Adipocyte (in vitro differentiated cells): ENCODE measurements at regions not wholly inside any gene's neighbourhood (a gene's known extent, or its start where the extent isn't known, plus 50 kb on each side); places are given as distances from the start of the nearest gene placed in this dataset.

Source experiments
- DNase-seq: peaks from one replicate; pipeline ENCODE4 v3.0.0-alpha.2; 2015; ENCODE audit warnings: low read depth
- H3K27me3 ChIP-seq: replicated peaks from 2 replicates; pipeline ENCODE4 v1.7.0; 2013; ENCODE audit warnings: mild to moderate bottlenecking, low read length, moderate library complexity; ENCODE audit not compliant: control insufficient read depth, insufficient read depth
- H3K36me3 ChIP-seq: 2 replicates; pipeline ENCODE4 v1.7.0; 2013; ENCODE audit warnings: low read length, mild to moderate bottlenecking, moderate library complexity; ENCODE audit not compliant: control insufficient read depth, insufficient read depth, severe bottlenecking
- H3K4me1 ChIP-seq: 2 replicates; pipeline ENCODE4 v1.7.0; 2013; ENCODE audit warnings: mild to moderate bottlenecking, low read length, moderate library complexity; ENCODE audit not compliant: control insufficient read depth, insufficient read depth
- H3K4me3 ChIP-seq: 2 replicates; pipeline ENCODE4 v1.7.0; 2013; ENCODE audit warnings: mild to moderate bottlenecking, low read length, moderate library complexity
- H3K9ac ChIP-seq: 2 replicates; pipeline ENCODE4 v1.7.0; 2013; ENCODE audit warnings: mild to moderate bottlenecking, low read length, moderate library complexity
- H3K9me3 ChIP-seq: 2 replicates; pipeline ENCODE4 v1.7.0; 2013; ENCODE audit warnings: mild to moderate bottlenecking, low read length, moderate library complexity; ENCODE audit not compliant: control insufficient read depth

DNA sequence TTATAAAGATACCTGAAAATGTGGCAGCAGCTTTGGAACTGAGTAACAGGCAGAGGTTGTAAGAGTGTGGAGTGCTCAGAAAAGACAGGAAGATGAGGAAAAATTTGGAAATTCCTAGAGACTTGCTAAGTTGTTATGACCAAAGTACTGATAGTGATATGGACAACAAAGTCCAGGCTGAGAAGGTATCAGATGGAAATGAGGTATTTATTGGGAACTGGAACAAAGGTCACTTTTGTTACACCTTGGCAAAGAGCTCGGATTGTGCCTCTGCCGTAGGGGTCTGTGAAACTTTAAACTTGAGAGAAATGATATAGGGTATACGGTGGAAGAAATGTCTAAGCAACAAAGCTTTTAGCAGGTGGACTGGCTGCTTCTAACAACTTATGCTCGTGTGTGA lies 419.9 kb downstream of the PCDH17 start:
- Histone ChIP-seq H3K36me3 (no peaks in the 10 kb centered on the region), H3K9me3 (no peaks in the 10 kb centered on the region)
- DNase-seq = no peak

DNA sequence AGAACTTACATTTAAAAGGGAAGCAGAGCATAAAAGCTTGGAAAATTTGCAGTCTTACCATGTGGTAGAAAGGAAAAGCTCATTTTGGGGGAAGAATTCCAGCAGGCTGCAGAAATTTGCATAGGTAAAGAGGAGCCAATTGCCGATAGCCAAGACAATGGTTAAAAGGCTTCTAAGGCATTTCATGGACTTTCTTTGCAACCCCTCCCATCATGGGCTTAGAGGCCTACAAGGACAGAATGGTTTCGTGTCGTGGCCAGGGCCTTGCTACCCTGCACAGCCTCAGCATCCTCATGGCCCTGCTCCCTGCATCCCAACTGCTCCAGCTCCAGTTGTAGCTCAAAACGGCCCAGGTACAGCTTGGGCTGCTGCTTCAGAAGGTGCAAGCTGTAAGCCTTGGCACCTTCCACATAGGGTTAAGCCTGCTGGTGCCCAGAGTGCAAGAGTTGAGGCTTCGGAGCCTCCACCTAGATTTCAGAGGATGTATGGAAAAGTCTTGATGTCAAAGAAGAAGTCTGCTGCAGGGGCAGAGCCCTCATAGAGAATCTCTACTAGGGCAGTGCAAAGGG lies 420.3 kb downstream of the PCDH17 start:
- no peak overlapping the region for H3K4me3 ChIP-seq
- no peaks in the 10 kb centered on the region for H3K36me3 ChIP-seq
- H3K27me3 ChIP-seq = no peaks in the 10 kb centered on the region
- no peaks in the 10 kb centered on the region for H3K9me3 ChIP-seq
- no peak for DNase-seq
- H3K9ac ChIP-seq = no peak overlapping the region
- no peaks in the 10 kb centered on the region for H3K4me1 ChIP-seq

More for the DNA sequence above, 419.9 kb downstream of the PCDH17 start:
- Histone ChIP-seq H3K4me1 (no peaks in the 10 kb centered on the region), H3K27me3 (no peaks in the 10 kb centered on the region), H3K4me3 (no peak overlapping the region), H3K9ac (no peak overlapping the region)

DNA sequence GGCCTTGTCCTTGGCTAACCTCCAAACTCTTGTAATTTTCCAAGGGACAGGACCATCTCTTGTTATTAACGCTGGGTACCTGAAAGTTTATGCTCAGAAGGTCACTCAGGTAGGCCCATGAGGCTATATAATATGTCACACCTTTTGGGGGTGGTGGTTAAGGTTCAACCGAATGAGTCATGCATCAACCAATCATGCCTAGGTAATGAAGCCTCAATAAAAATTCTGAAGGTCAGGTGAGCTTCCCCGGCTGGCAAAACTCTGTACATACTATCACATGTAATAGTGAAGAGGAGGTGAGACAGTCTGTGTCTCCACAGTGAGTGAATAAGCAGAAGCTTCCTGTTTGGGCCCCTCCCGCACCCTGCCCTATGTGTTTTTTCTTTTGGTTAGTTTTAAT lies 424.9 kb downstream of the PCDH17 start:
- Histone ChIP-seq H3K9me3 (no peaks in the 10 kb centered on the region), H3K27me3 (no peaks in the 10 kb centered on the region), H3K36me3 (no peaks in the 10 kb centered on the region), H3K4me1 (no peaks in the 10 kb centered on the region), H3K4me3 (no peak overlapping the region), H3K9ac (no peak overlapping the region)
- DNase-seq = no peak

DNA sequence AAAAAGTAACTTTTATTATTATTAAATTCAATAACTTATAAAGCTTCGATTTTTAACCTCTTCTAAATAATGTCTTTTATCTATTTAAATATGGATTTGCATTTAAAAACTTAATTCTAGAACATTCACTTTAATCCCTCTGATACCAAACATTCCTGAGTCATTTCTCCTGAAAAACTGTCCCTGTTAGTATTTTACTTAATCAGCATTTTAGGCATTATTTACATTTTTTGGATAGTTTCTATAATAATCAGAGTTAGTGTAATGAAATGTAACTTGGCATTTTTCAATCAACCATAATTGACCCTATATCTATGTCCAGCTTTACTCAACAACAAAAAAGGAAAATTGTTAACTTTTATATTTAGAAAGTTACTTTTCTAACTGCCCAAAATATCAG lies 428.1 kb downstream of the PCDH17 start:
- Histone ChIP-seq H3K4me1 (no peaks in the 10 kb centered on the region), H3K4me3 (no peak overlapping the region), H3K27me3 (no peaks in the 10 kb centered on the region), H3K9me3 (peaks cover 7% of the 10 kb centered on the region), H3K9ac (no peak overlapping the region), H3K36me3 (no peaks in the 10 kb centered on the region)
- DNase-seq = no peak

DNA sequence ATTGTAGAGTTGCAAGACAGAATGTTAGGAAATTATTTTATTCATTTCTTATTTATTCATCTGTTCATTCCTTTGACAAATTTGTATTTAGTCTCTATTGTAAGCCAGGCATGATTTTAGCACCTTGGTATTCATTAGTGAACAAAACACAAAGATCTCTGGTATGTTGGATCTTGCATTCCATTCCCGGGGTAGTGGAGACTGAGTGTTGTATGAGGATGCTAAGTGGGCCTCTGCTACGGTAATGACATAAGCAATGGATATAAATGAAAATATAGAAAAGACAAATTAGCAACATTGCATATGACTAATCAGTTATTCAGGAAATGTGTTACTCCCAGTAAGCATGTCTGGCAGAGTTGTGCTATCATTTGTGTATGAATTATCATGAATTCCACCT lies 449.3 kb downstream of the PCDH17 start:
- Histone ChIP-seq H3K4me1 (no peaks in the 10 kb centered on the region), H3K4me3 (no peak overlapping the region), H3K9ac (no peak overlapping the region), H3K36me3 (no peaks in the 10 kb centered on the region), H3K9me3 (no peaks in the 10 kb centered on the region), H3K27me3 (no peaks in the 10 kb centered on the region)
- DNase-seq = no peak

DNA sequence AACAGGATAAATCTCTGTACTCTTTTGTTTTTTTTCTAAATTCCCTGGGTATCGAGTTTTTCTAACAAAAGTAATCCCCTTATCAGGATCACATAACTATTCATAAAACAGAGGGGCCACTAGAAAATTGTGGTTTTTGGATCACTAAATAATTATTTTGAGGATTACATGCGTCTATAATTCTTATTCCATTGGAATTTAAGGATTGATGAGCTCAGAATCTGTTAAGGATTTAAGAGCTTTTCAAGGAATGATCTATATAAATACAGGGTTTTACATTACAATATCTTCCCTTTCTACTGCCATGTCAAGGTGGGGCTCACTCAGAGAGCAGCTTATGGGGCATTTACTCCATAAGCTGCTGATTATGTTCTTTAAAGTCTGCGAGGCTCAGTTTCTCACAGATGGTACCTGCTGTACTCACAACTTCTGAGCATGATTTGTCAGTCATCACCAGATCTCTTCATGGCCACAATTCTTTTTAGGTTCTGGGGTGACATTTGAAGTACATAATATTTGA lies 449.8 kb downstream of the PCDH17 start:
- DNase-seq = no peak
- Histone ChIP-seq H3K36me3 (no peaks in the 10 kb centered on the region), H3K4me3 (no peak overlapping the region), H3K9me3 (no peaks in the 10 kb centered on the region), H3K27me3 (no peaks in the 10 kb centered on the region), H3K9ac (no peak overlapping the region), H3K4me1 (no peaks in the 10 kb centered on the region)

DNA sequence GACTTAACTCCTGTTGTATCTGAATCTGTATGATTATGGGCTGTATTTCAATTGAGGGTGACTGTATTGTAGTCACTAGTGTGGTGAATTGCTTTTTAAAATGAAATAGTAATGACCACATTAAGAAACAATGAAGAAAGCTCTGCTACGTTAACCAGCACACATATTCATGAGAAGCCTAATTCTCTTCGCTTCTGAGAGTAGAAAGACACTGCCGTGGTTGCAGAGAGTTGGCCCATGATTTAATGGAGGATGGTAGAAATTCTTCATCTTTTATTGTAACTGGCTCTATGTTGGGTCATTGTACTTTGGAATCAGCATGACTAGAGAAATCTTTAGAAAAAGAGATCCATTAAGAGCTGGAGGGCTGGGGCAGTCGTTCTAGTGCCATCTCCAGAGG lies 451.5 kb downstream of the PCDH17 start:
- H3K36me3 ChIP-seq = no peaks in the 10 kb centered on the region
- no peaks in the 10 kb centered on the region for H3K27me3 ChIP-seq
- DNase-seq = no peak
- H3K4me1 ChIP-seq = no peaks in the 10 kb centered on the region
- no peaks in the 10 kb centered on the region for H3K9me3 ChIP-seq
- H3K9ac ChIP-seq = no peak overlapping the region
- H3K4me3 ChIP-seq = no peak overlapping the region

DNA sequence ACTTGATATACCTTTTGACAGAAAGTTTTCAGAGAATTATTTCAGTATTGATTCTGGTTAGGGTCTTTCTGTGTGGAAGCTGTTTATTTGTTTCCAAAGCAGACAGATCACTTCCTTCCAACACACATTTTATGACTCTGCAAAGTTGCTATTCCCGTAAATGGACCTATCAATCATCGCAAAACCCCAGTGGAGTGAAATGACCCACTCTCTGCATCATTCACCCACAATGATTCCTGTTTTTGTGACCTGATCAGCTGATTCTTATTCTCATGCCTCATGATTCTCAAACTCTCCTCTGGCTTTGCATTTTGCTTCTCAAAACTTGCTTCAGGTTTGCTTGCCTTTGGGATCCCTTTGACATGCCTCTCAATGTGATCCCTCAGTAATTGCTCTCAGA lies 453.7 kb downstream of the PCDH17 start:
- no peak overlapping the region for H3K4me3 ChIP-seq
- H3K4me1 ChIP-seq = no peaks in the 10 kb centered on the region
- no peaks in the 10 kb centered on the region for H3K36me3 ChIP-seq
- DNase-seq = no peak
- H3K27me3 ChIP-seq = no peaks in the 10 kb centered on the region
- no peak overlapping the region for H3K9ac ChIP-seq
- no peaks in the 10 kb centered on the region for H3K9me3 ChIP-seq

DNA sequence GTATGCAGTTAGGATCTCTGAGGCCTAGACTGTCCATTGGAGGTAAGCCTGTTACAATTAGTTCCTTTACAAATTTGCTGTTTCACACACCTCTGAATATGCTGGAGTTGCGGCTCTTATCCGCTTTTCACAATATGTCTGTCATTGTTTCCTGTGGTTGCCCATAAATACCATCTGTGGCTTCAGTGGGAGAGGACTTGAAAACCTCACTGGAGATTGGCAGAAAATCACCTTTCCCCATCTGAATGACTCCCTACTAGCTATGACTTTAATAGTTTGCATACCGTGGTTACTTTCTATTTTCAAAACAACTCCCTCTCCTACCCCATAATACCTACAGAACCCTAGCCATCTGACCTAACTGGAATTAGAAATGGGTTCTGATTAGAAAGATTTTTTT lies 454.3 kb downstream of the PCDH17 start:
- no peaks in the 10 kb centered on the region for H3K36me3 ChIP-seq
- no peak overlapping the region for H3K9ac ChIP-seq
- no peaks in the 10 kb centered on the region for H3K9me3 ChIP-seq
- DNase-seq = no peak
- H3K4me3 ChIP-seq = no peak overlapping the region
- H3K27me3 ChIP-seq = no peaks in the 10 kb centered on the region
- H3K4me1 ChIP-seq = no peaks in the 10 kb centered on the region

DNA sequence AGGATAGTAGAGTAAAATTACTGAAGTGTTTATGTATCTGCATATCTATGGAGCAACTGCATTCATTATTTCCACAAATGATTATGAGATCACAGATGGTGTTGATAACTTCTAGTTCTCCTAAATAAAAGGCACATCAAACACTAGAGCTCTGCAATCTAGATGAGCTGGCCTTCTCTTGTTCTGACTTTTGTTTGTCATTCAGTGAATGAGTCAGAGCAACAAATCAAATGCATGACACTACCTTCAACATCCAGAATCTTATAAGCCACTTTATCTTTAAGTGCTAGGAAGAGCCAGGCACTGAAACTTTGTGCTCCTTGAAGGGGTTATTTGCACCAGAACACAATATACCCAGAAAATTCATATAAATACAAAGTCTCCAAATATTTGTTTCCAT lies 456.0 kb downstream of the PCDH17 start:
- Histone ChIP-seq H3K9ac (no peak overlapping the region), H3K4me1 (no peaks in the 10 kb centered on the region), H3K4me3 (no peak overlapping the region), H3K9me3 (no peaks in the 10 kb centered on the region), H3K27me3 (no peaks in the 10 kb centered on the region), H3K36me3 (no peaks in the 10 kb centered on the region)
- DNase-seq = no peak

DNA sequence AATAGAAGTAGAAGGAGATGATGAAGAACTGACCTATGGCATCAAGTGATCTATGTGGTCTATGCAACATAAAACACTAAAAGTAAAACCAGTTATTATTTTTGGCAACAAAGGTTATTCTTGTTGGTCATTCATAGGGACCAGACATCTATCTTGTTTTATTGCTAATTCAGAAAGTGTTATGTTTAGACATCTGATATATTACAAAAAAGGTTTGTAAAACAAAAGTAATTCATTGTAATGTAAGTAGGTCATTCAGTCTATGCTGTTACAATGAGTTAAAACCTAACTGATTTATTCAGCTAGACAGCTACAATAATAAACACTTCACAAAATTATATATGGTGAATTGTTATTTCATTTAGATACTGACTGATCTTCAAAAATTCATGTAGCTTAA lies 461.9 kb downstream of the PCDH17 start:
- Histone ChIP-seq H3K27me3 (no peaks in the 10 kb centered on the region), H3K36me3 (no peaks in the 10 kb centered on the region), H3K4me3 (no peak overlapping the region), H3K4me1 (no peaks in the 10 kb centered on the region), H3K9ac (no peak overlapping the region), H3K9me3 (no peaks in the 10 kb centered on the region)
- no peak for DNase-seq

DNA sequence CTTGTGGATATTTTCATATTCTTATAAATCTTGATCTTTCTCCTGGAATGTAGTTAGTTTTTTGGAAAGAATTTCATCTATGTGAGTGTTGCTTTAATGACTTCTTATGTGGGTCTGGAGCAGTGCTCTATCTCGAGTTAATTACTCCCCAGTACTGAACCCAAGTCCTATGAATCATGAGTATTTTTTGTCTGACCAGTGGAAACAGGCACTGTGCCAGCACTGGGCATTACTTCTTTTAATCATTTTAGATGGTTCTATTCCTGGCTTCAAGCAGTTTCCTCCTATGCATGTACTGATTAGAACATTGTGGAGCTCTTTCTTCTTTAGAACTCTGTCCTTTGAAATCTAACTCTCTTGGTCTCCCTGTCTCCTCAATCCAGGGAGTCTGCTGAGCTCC lies 466.3 kb downstream of the PCDH17 start:
- H3K4me3 ChIP-seq = no peak overlapping the region
- H3K36me3 ChIP-seq = no peaks in the 10 kb centered on the region
- no peaks in the 10 kb centered on the region for H3K9me3 ChIP-seq
- DNase-seq = no peak
- no peaks in the 10 kb centered on the region for H3K27me3 ChIP-seq
- no peak overlapping the region for H3K9ac ChIP-seq
- no peaks in the 10 kb centered on the region for H3K4me1 ChIP-seq
